T47D (cell line): ENCODE measurements at regions not wholly inside any gene's neighbourhood (a gene's known extent, or its start where the extent isn't known, plus 50 kb on each side); places are given as distances from the start of the nearest gene placed in this dataset.
A peak's percentile ranks its signal among the peaks of the same experiment; 100 is the strongest.

Experiments used
- DNase-seq, 2 experiments: peaks; one replicate each; pipeline versions ENCODE4 v3.0.0 to v3.0.0-alpha.2; 2011 to 2012; ENCODE audit warnings: low read depth in 1 of 2, low spot score in 1 of 2
- JUND ChIP-seq: IDR thresholded peaks from 2 replicates; pipeline ENCODE4 v1.6.1; 2012; ENCODE audit warnings: low read depth
- in situ Hi-C: cut with HindIII; loops from 2 replicates; pipeline ENCODE4 v1.10.0; 2016; ENCODE audit warnings: low sequenced_read_pairs, low pct_unique_long_range_greater_than_20kb

GRCh38 chr2:105691947-105692390 lies 52.7 kb upstream of the NCK2 start:
- in situ Hi-C loops: no loop called here
- DNase-seq: no peak
- TF ChIP-seq JUND: no peak

GRCh38 chr2:105690566-105690965 lies 54.1 kb upstream of the NCK2 start:
- no peak for TF ChIP-seq JUND
- no peak for DNase-seq
- in situ Hi-C loops: no loop called here

DNA sequence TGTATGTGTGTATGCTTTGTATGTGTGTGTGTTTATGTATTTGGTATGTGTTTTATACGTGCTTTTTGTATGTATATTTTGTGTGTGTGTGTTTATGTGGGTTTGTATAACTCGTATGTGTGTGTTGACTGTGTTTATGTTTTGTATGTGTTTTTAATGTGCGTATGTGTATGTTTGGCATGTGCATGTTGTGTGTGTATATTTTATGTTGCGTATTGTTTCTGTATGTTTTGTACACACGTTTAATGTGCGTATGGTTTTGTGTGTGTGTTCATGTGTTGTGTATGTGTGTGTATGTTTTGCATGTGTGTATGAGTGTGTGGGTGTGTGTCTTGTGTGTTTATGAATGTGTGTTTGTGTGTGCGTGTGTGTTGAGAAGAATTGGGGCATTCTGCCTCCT lies 55.2 kb upstream of the NCK2 start:
- in situ Hi-C loops: no loop called here
- no peak for TF ChIP-seq JUND
- DNase-seq: no peak

GRCh38 chr2:105688946-105689345 lies 55.8 kb upstream of the NCK2 start:
- DNase-seq: no peak
- TF ChIP-seq JUND: no peak
- in situ Hi-C loops: no loop called here

DNA sequence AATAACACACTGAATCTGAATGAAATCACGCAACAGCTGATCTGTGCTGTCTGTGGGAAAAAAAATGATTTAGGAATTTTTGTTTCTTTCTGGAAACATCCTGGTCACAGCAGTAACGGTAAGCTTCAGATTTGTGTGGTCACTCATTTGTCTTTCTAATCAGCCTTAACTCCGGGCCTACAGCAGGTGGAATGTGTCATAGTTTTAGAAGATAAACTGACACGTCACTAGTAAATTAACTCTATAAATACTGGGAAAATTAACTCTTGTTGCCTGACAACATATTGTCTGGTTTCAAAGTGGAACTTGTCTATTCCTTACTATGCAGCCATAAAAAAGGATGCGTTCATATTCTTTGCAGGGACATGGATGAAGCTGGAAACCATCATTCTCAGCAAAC lies 58.1 kb upstream of the NCK2 start:
- no peak for DNase-seq
- TF ChIP-seq JUND: no peak
- in situ Hi-C loops: no loop called here

GRCh38 chr2:105683011-105683492 lies 61.7 kb upstream of the NCK2 start:
- no peak for TF ChIP-seq JUND
- in situ Hi-C loops: no loop called here

GRCh38 chr2:105682401-105682800 lies 62.3 kb upstream of the NCK2 start:
- in situ Hi-C loops: no loop called here
- DNase-seq: no peak
- TF ChIP-seq JUND: no peak

More at GRCh38 chr2:105683011-105683492, 61.7 kb upstream of the NCK2 start:
- DNase-seq: no peak

DNA sequence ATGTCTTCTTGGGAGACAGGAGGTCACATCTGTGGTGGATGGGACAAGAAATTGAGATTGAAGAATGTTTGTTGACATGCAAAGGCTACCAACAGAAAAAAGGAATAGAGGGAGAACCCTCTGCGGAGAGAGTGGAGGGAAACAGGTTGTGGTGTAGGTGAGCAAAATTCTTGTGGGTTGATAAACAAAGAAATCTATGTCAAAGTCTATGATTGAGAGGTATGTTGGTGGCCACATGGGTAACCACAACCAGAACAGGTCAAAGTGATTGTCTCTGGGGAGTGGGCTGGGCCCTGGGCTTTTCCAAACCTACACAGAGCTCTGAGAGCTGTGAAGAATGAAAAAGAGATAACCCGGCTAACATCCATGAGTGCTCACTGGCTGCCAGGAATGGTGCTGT lies 62.8 kb upstream of the NCK2 start:
- no peak for DNase-seq
- TF ChIP-seq JUND: no peak
- in situ Hi-C loops: no loop called here

GRCh38 chr2:105680357-105680756 lies 64.4 kb upstream of the NCK2 start:
- in situ Hi-C loops: no loop called here
- no peak for DNase-seq
- TF ChIP-seq JUND: no peak

DNA sequence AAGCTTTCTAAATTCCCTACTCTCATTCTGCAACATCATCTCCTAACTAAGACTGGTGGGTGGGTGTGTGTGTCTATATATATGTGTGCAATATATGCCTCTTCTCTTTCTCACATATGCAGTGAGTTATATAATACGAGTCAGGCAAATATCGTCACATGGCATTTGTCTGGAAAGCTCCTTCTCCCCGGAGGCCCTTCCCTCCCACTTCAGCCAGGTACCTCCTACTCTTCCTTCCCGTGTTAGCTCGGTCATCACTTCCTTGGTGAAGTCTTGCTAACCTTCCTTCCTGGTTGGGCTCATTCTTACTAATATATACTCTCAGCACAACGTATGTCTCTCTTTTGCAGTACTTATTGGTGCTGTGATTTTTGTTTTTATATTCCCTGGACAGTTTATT lies 66.4 kb upstream of the NCK2 start:
- no peak for TF ChIP-seq JUND
- in situ Hi-C loops: no loop called here
- peak in 1 of 2 experiments; percentile 9 for DNase-seq

GRCh38 chr2:105677901-105678300 lies 66.8 kb upstream of the NCK2 start:
- DNase-seq: no peak
- in situ Hi-C loops: no loop called here
- no peak for TF ChIP-seq JUND

- DNase-seq: no peak
- in situ Hi-C loops: no loop called here
- TF ChIP-seq JUND: no peak
These were observed 68.9 kb upstream of the NCK2 start for GRCh38 chr2:105675841-105676240.

DNA sequence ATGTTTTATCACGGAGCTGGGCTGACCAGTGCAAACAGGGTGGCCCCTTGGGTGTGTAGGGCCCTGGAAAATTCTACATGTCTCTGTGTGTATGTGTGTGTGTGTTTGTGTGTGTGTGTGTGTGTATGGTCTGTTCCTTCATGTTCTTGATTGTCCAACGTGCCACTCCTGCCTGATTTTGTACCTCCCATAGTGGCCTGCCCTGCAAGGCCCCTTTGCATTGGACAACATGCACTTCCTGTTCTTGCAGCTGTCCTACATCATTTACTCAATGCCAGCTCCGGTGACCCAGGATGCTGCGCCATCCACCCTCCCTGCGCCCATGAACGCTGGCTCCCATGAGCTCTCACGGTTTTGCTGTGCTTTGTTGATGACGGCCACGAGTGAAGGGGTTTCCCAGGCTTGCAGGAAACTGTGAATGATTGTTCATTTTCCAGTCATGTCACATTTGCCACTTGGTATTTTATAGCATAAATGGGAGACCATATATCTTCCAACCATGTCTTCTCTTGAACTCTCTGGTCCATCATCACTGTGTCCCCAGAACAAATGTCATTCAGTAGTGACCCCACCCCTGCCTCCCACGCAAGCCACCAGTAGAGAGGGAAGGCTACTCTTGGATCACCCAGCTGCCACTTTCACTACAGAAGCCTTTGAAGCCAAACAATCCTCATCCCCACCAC lies 69.7 kb upstream of the NCK2 start:
- no peak for DNase-seq
- in situ Hi-C loops: no loop called here
- TF ChIP-seq JUND: no peak

DNA sequence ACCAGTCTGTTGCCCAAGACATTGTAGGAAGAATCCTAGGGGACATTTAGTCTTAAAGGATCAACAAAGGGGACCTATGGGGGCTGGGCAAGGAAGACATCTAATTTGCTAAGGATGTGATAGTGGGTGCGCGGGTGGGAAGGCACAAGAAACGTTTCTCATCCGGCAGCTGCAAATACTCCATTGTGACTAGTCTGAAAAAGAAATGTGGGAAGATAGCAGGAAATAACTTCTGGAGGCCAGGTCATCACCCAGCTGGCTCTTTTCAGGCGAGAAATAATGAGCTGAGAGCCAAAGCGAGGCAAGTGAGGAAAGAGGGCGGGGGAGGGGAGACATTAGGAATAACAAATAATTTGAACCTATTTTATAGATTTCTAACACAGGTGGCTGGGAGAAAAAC lies 70.3 kb upstream of the NCK2 start:
- DNase-seq: no peak
- in situ Hi-C loops: no loop called here
- no peak for TF ChIP-seq JUND

- in situ Hi-C loops: no loop called here
These were observed 73.6 kb upstream of the NCK2 start for GRCh38 chr2:105671156-105671555.

More at GRCh38 chr2:105671156-105671555, 73.6 kb upstream of the NCK2 start:
- TF ChIP-seq JUND: no peak
- DNase-seq: no peak
